ENCODE measurements at regions not wholly inside any gene's neighbourhood (a gene's known extent, or its start where the extent isn't known, plus 50 kb on each side); places are given as distances from the start of the nearest gene placed in this dataset.

DNA sequence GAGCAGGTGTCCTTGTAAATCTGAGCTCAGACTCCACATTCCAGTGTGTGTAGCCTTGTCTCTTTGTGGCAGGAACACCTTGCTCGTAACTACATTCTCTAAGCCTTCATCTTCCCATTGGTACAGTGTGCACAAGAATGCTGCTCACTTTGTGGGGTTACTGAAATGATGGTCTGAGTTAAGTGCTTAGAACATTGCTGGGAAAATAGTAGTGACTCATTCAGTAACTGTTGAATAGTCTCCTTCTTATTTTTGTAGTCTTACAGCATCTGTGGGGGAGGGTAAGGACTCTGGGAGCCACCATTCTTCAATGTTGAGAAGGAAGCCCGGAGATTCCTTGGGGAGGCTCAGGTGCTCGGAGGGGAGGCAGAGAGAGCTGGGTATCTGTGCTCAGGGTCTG is 236.0 kb upstream of the HDAC4 start:
- Histone ChIP-seq H3K4me3 (ENCODE audit: severe bottlenecking) (no peak overlapping the region), H3K36me3 (ENCODE audit: low read depth) (no peaks in the 10 kb centered on the region), H3K27ac (ENCODE audit: poor library complexity, severe bottlenecking) (no peak overlapping the region), H3K27me3 (ENCODE audit: insufficient read depth, poor library complexity, severe bottlenecking) (no peaks in the 10 kb centered on the region), H3K9me3 (ENCODE audit: severe bottlenecking) (no peaks in the 10 kb centered on the region), H3K4me1 (ENCODE audit: insufficient read depth, poor library complexity, severe bottlenecking) (no peaks in the 10 kb centered on the region)
- no peak for DNase-seq (ENCODE audit: low spot score)
- ATAC-seq (ENCODE audit: low read depth): no peak
- TF ChIP-seq, protein P1, sequence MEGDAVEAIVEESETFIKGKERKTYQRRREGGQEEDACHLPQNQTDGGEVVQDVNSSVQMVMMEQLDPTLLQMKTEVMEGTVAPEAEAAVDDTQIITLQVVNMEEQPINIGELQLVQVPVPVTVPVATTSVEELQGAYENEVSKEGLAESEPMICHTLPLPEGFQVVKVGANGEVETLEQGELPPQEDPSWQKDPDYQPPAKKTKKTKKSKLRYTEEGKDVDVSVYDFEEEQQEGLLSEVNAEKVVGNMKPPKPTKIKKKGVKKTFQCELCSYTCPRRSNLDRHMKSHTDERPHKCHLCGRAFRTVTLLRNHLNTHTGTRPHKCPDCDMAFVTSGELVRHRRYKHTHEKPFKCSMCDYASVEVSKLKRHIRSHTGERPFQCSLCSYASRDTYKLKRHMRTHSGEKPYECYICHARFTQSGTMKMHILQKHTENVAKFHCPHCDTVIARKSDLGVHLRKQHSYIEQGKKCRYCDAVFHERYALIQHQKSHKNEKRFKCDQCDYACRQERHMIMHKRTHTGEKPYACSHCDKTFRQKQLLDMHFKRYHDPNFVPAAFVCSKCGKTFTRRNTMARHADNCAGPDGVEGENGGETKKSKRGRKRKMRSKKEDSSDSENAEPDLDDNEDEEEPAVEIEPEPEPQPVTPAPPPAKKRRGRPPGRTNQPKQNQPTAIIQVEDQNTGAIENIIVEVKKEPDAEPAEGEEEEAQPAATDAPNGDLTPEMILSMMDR (IDR thresholded peaks at IDR 0.05; ENCODE audit: poor library complexity, severe bottlenecking): no peak

DNA sequence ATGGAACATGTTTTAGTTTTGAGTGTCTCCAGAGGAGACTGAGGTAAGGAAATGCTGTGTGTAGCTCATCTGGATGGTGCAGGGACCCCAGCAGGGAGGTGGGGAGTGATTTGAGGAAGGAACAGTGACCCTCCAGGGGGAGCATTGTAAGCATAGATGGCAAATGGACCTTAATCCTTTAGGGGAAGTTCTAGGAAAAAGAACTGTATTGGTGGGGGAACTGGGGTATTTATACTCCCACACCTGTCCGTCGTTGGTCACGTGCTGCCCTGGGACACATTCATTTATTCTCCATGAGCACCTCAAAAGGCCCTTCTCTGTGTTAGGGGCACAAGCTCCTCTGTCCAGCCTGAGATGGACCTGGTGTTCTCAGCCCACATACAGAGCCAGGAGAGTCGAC is 233.9 kb upstream of the HDAC4 start:
- H3K27ac ChIP-seq (ENCODE audit: poor library complexity, severe bottlenecking): no peak overlapping the region
- TF ChIP-seq, protein P1 (IDR thresholded peaks at IDR 0.05; ENCODE audit: poor library complexity, severe bottlenecking): no peak
- DNase-seq (ENCODE audit: low spot score) (no peak), ATAC-seq (ENCODE audit: low read depth) (no peak)
- H3K9me3 ChIP-seq (ENCODE audit: severe bottlenecking): no peaks in the 10 kb centered on the region
- no peaks in the 10 kb centered on the region for H3K4me1 ChIP-seq (ENCODE audit: insufficient read depth, poor library complexity, severe bottlenecking)
- H3K4me3 ChIP-seq (ENCODE audit: severe bottlenecking): no peak overlapping the region
- no peaks in the 10 kb centered on the region for H3K36me3 ChIP-seq (ENCODE audit: low read depth)
- no peaks in the 10 kb centered on the region for H3K27me3 ChIP-seq (ENCODE audit: insufficient read depth, poor library complexity, severe bottlenecking)

DNA sequence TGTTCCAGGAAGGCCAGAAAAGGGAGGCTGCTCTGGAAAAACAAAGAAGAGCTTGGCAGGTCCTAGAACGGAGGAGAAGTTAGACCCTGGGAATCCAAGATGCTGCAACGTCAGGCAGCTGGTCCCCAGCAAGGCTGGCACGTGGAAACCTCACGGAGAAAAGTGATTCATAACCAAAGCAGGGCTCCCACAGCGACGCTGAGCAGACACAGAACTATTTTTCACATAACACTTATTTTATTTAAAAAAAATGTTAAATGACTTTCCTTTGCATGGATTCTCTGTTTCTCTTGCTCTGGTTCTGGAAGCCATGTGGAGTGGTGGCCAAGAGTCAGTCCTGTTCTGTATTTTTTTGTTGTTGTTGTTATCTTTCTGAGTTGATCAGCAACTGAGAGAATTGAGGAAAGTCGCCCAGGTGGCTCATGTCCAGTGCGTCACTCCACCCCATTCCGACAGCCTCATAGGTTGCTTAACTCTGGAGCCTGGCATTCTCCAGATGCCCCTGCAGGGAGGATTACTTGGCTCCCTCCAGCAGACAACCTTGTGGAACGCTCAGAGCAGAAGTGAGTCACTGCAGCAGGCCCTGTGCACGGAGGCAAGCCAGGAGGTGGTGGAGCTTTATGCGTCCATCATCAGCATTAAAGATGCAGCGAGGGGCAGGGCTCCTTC is 229.9 kb upstream of the HDAC4 start:
- no peaks in the 10 kb centered on the region for H3K4me1 ChIP-seq (ENCODE audit: insufficient read depth, poor library complexity, severe bottlenecking)
- no peaks in the 10 kb centered on the region for H3K9me3 ChIP-seq (ENCODE audit: severe bottlenecking)
- ATAC-seq (ENCODE audit: low read depth): peak; percentile 94
- H3K27me3 ChIP-seq (ENCODE audit: insufficient read depth, poor library complexity, severe bottlenecking): no peaks in the 10 kb centered on the region
- no peak overlapping the region for H3K4me3 ChIP-seq (ENCODE audit: severe bottlenecking)
- no peak overlapping the region for H3K27ac ChIP-seq (ENCODE audit: poor library complexity, severe bottlenecking)
- DNase-seq (ENCODE audit: low spot score): no peak
- TF ChIP-seq, protein P1 (IDR thresholded peaks at IDR 0.05; ENCODE audit: poor library complexity, severe bottlenecking): no peak
- no peaks in the 10 kb centered on the region for H3K36me3 ChIP-seq (ENCODE audit: low read depth)

DNA sequence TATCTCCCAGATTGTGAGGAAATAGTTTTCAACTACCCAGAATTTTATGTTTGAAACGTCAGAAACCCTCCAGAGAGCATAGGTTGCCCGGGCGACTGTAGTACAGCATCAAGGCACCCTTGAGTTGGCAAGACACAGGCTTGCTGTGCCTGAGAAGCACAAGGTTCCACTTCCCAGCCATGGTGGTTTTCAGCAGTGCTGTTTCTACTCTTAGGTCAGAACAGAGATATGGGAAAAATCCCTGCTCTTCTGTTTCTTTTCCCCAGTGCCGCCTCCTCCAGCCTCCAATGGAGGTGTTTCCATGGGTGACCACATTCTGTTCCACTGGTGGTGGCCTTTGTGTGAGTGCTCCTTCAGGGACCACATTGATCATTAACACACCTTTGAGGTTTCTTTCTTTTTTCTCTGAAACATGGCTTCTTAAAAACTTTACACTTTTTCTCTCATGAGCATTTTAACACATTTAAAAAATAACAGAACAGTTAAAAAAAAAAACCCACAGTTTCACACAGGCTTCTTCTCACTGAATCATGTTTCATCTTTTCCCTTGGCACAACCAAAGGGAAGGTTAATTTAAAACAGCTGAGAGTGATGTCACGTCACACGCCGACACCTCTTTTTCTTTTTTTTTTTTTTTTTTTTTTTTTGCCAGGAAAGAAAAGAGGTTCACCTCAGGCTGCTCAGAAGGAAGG is 229.3 kb upstream of the HDAC4 start:
- ATAC-seq (ENCODE audit: low read depth): no peak
- TF ChIP-seq, protein P1 (IDR thresholded peaks at IDR 0.05; ENCODE audit: poor library complexity, severe bottlenecking): no peak
- H3K4me3 ChIP-seq (ENCODE audit: severe bottlenecking): no peak overlapping the region

More for the DNA sequence above, 229.3 kb upstream of the HDAC4 start:
- H3K9me3 ChIP-seq (ENCODE audit: severe bottlenecking): no peaks in the 10 kb centered on the region
- no peaks in the 10 kb centered on the region for H3K4me1 ChIP-seq (ENCODE audit: insufficient read depth, poor library complexity, severe bottlenecking)
- no peaks in the 10 kb centered on the region for H3K27me3 ChIP-seq (ENCODE audit: insufficient read depth, poor library complexity, severe bottlenecking)
- no peaks in the 10 kb centered on the region for H3K36me3 ChIP-seq (ENCODE audit: low read depth)
- DNase-seq (ENCODE audit: low spot score): no peak
- no peak overlapping the region for H3K27ac ChIP-seq (ENCODE audit: poor library complexity, severe bottlenecking)
